GM12891 (cell line): ENCODE measurements at regions not wholly inside any gene's neighbourhood (a gene's known extent, or its start where the extent isn't known, plus 50 kb on each side); places are given as distances from the start of the nearest gene placed in this dataset.

Experiments used
- DNase-seq: peaks from one replicate; pipeline ENCODE4 v3.0.0; 2011; ENCODE audit warnings: low spot score; ENCODE audit not compliant: insufficient read length
- FAIRE-seq: peaks from 2 replicates; lab custom pipeline; 2011; peaks lifted over from hg19 to GRCh38; lab: Jason Lieb, UNC
- PAX5 ChIP-seq: IDR thresholded peaks from 2 replicates; pipeline ENCODE4 v1.6.1; 2011; ENCODE audit warnings: low read length, moderate library complexity, mild to moderate bottlenecking; ENCODE audit not compliant: insufficient read depth, severe bottlenecking
- POLR2A ChIP-seq: IDR thresholded peaks from 2 replicates; pipeline ENCODE4 v1.6.1; 2011; ENCODE audit warnings: low read depth, low read length, control low read depth
- POLR2AphosphoS5 ChIP-seq: IDR thresholded peaks from 2 replicates; pipeline ENCODE4 v1.6.1; 2011; ENCODE audit warnings: low read depth, low read length, control low read depth
- POU2F2 ChIP-seq: IDR thresholded peaks from 2 replicates; pipeline ENCODE4 v1.6.1; 2011; ENCODE audit warnings: low read depth, mild to moderate bottlenecking, control low read depth, low read length, moderate library complexity
- SPI1 ChIP-seq: IDR thresholded peaks from 2 replicates; pipeline ENCODE4 v1.6.1; 2011; ENCODE audit warnings: low read depth, low read length, control low read depth
- TAF1 ChIP-seq: IDR thresholded peaks from 2 replicates; pipeline ENCODE4 v1.6.1; 2011; ENCODE audit warnings: low read depth, low read length, control low read depth

DNA sequence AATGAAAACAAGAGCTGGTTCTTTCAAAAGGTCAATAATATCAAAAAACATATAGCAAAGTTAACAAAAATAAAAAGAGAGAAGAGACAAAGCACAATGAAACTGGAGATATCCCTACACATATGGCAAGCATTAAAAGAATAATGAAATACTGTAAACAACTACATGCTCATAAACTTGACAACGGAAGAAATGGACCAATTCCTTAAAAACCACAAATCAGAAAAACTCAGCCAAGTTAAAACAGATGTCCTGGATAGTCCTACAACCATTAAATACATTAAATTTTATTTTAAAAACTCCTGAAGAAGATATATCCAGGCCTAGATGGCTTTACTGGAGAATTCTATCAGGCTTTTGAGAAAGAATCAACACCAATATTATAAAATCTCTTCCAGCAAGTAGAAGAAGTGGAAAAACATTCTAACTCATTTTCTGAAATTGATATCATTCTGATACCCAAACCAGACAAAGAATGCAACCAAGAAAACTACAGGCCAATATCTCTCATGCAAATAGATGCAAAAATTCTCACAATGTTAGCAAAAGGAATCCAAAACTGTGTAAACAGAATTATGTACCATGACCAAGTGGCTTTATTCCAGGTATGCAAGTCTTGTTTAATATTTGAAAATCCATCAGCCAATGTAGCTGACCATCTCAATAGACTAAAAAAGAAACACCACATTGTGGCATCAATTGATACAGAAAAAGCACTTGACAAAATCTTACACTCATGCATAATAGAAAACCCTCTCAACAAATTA is 56.1 kb upstream of the LRRC7 start:
- TF ChIP-seq POLR2A (no peak), POU2F2 (no peak)
- DNase-seq: no peak
- FAIRE-seq: no peak

DNA sequence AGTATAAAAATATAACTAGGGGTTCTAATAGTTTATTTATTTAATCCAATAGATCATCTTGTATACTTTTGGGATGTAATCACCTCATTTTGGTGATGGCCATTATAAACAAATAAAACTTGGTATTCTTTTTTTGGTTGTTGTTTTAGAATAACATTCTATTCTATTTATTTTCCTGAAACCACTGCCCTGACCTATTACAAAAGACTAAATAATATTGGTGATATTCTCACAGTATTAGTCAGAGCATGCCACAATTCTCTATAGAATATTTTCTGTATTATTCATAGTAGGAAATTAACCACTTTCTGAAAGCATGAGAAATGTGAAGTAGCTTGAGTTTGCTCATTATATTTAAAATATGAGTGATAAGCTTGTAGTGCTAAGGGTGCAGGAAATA is 54.1 kb upstream of the LRRC7 start:
- FAIRE-seq: no peak
- no peak for DNase-seq
- TF ChIP-seq POLR2A: no peak
- no peak for TF ChIP-seq POU2F2
- no peak for TF ChIP-seq POLR2AphosphoS5
- TF ChIP-seq TAF1: no peak
- no peak for TF ChIP-seq PAX5
- no peak for TF ChIP-seq SPI1
